ENCODE measurements at regions not wholly inside any gene's neighbourhood (a gene's known extent, or its start where the extent isn't known, plus 50 kb on each side); places are given as distances from the start of the nearest gene placed in this dataset.

GRCh38 chr7:115708013-115708341, 322.6 kb downstream of the TFEC start:
- no peak for TF ChIP-seq EGR1 (IDR thresholded peaks at IDR 0.05; ENCODE audit: borderline replicate concordance in 1 of 2, low read depth in 2 of 2, low read length in 2 of 2)
- no peak for TF ChIP-seq POLR2A (IDR thresholded peaks at IDR 0.05; ENCODE audit: low read depth, low read length)
- no peak for TF ChIP-seq PML (IDR thresholded peaks at IDR 0.05; ENCODE audit: low read length)
- no peak for TF ChIP-seq DPF2 (IDR thresholded peaks at IDR 0.05)
- TF ChIP-seq MYC (IDR thresholded peaks at IDR 0.05; ENCODE audit: insufficient read depth, insufficient read length, insufficient replicate concordance, low read length, severe bottlenecking): no peak
- no peak for TF ChIP-seq NRF1 (conservative IDR thresholded peaks at IDR 0.05; ENCODE audit: low read depth, low read length)
- TF ChIP-seq SP1 (IDR thresholded peaks at IDR 0.05; ENCODE audit: low read depth, low read length): no peak
- no peak for TF ChIP-seq CTCF (IDR thresholded peaks at IDR 0.05 in 2 of 3, conservative IDR thresholded peaks at IDR 0.05 in 1 of 3; ENCODE audit: control insufficient read depth in 2 of 3, extremely low read depth in 1 of 3, insufficient read depth in 1 of 3, low read depth in 3 of 3, low read length in 3 of 3)
- TF ChIP-seq CREB1 (IDR thresholded peaks at IDR 0.05; ENCODE audit: low read depth): no peak
- TF ChIP-seq, protein P1, sequence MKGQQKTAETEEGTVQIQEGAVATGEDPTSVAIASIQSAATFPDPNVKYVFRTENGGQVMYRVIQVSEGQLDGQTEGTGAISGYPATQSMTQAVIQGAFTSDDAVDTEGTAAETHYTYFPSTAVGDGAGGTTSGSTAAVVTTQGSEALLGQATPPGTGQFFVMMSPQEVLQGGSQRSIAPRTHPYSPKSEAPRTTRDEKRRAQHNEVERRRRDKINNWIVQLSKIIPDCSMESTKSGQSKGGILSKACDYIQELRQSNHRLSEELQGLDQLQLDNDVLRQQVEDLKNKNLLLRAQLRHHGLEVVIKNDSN (IDR thresholded peaks at IDR 0.05; ENCODE audit: borderline replicate concordance, extremely low read length, insufficient read depth, low read depth, low read length): no peak
- TF ChIP-seq RAD21 (IDR thresholded peaks at IDR 0.05; ENCODE audit: insufficient read depth, low read depth, low read length): no peak
- TF ChIP-seq YY1 (IDR thresholded peaks at IDR 0.05; ENCODE audit: low read depth, low read length): no peak
- no peak for TF ChIP-seq NFIC (IDR thresholded peaks at IDR 0.05; ENCODE audit: low read depth, low read length)
